ENCODE measurements at regions not wholly inside any gene's neighbourhood (a gene's known extent, or its start where the extent isn't known, plus 50 kb on each side); places are given as distances from the start of the nearest gene placed in this dataset.

DNA sequence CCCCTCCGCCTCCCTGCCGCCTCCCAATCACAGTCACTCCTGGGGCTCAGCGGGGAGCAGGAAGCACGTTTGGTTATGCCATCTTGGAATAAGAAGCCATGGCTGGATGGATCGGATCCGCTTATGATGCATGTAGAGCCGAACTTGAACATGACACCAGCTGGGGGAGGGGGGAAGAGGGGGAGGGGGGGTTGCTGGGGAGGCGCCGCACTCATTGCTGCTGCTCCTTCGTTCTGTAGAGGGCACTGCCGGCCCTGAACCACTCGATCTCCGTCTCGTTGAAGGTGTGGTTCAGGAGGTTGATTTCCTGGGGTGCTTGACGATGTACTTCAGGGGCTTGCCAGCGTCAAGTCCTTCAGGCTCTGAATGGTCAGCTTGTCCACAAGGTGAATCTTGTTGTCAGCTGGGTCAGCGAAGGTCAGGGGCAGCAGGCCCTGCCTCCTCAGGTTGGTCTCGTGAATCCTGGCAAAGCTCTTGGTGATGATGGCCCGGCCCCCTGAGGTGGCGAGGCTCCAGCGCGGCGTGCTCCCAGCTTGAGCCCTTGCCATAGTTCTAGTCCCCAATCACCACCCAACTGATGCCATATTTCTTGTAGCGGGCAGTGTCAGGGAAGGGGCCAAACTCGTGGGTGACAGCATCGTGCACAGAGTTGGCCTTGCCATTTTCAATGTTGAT, 476.9 kb upstream of the ISX start:
- TF ChIP-seq POLR2A (IDR thresholded peaks at IDR 0.05) (no peak), EP300 (IDR thresholded peaks at IDR 0.05) (no peak)
- TF ChIP-seq, protein P1, sequence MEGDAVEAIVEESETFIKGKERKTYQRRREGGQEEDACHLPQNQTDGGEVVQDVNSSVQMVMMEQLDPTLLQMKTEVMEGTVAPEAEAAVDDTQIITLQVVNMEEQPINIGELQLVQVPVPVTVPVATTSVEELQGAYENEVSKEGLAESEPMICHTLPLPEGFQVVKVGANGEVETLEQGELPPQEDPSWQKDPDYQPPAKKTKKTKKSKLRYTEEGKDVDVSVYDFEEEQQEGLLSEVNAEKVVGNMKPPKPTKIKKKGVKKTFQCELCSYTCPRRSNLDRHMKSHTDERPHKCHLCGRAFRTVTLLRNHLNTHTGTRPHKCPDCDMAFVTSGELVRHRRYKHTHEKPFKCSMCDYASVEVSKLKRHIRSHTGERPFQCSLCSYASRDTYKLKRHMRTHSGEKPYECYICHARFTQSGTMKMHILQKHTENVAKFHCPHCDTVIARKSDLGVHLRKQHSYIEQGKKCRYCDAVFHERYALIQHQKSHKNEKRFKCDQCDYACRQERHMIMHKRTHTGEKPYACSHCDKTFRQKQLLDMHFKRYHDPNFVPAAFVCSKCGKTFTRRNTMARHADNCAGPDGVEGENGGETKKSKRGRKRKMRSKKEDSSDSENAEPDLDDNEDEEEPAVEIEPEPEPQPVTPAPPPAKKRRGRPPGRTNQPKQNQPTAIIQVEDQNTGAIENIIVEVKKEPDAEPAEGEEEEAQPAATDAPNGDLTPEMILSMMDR (IDR thresholded peaks at IDR 0.05): no peak

Measured in stomach (tissue), 4 donors.